ENCODE measurements at regions not wholly inside any gene's neighbourhood (a gene's known extent, or its start where the extent isn't known, plus 50 kb on each side); places are given as distances from the start of the nearest gene placed in this dataset.
"Not testable (repeated sequence)": the region's sequence is repeated elsewhere in the genome, so short reads cannot be mapped to it uniquely, and the experiment has no call there.

DNA sequence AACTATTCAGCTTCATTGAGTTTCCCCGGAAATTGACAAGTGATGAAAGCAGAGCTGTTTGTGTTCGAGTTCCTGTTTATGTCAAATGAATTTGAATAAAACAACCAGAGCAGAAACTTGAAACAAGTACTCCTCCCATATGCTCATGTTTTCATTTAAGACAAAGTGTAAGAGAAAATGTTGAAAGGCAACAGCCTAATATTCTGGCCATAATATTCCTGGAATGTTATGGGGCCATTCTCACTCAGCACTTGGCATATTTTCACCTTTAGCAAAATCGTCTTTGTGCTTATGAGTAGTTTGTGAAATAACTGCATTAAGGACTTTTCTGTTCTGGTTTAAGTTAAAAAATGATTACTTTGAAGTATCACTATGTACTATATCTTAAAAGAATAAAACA, 276.0 kb upstream of the FAT1 start:
- DNase-seq (no peak), ATAC-seq (no peak)
- TF ChIP-seq POLR2A (IDR thresholded peaks at IDR 0.05) = no peak
- TF ChIP-seq, protein P1, sequence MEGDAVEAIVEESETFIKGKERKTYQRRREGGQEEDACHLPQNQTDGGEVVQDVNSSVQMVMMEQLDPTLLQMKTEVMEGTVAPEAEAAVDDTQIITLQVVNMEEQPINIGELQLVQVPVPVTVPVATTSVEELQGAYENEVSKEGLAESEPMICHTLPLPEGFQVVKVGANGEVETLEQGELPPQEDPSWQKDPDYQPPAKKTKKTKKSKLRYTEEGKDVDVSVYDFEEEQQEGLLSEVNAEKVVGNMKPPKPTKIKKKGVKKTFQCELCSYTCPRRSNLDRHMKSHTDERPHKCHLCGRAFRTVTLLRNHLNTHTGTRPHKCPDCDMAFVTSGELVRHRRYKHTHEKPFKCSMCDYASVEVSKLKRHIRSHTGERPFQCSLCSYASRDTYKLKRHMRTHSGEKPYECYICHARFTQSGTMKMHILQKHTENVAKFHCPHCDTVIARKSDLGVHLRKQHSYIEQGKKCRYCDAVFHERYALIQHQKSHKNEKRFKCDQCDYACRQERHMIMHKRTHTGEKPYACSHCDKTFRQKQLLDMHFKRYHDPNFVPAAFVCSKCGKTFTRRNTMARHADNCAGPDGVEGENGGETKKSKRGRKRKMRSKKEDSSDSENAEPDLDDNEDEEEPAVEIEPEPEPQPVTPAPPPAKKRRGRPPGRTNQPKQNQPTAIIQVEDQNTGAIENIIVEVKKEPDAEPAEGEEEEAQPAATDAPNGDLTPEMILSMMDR (IDR thresholded peaks at IDR 0.05) = no peak
- Histone ChIP-seq H3K4me1 (no peaks in the 10 kb centered on the region), H3K27me3 (no peaks in the 10 kb centered on the region), H3K9me3 (peaks cover 0 to 4% (median 0%) of the 10 kb centered on the region in 3 donors), H3K27ac (no peak overlapping the region), H3K36me3 (replicated peaks in 1 of 2; ENCODE audit: insufficient read depth in 1 of 2, low read depth in 2 of 2) (no peaks in the 10 kb centered on the region), H3K4me3 (no peak overlapping the region)
- intact Hi-C loops (cut with DNase I) = loop anchor here (5.0 kb wide), 1 partner anchor 217 kb away; no protein-coding TSS in a partner anchor
- WGBS, 2 donors = 57 to 64% methylated on average over 3 of the region's 3 CpGs

- Histone ChIP-seq H3K4me1 (no peaks in the 10 kb centered on the region), H3K4me3 (no peak overlapping the region), H3K27ac (no peak overlapping the region), H3K9me3 (peaks cover 0 to 4% (median 0%) of the 10 kb centered on the region in 3 donors), H3K27me3 (no peaks in the 10 kb centered on the region), H3K36me3 (replicated peaks in 1 of 2; ENCODE audit: insufficient read depth in 1 of 2, low read depth in 2 of 2) (no peaks in the 10 kb centered on the region)
- WGBS, 2 donors = 24 to 25% methylated on average over 2 of the region's 2 CpGs
- no peak for DNase-seq
- intact Hi-C loops (cut with DNase I) = no loop called here
- TF ChIP-seq, protein P1 (IDR thresholded peaks at IDR 0.05) = no peak
- TF ChIP-seq POLR2A (IDR thresholded peaks at IDR 0.05) = no peak
- no peak for ATAC-seq
These were observed 276.6 kb upstream of the FAT1 start for GRCh38 chr4:187000281-187000680.

GRCh38 chr4:187002133-187002532, 278.5 kb upstream of the FAT1 start:
- peaks cover 14% of the 10 kb centered on the region for H3K4me1 ChIP-seq
- H3K36me3 ChIP-seq (replicated peaks in 1 of 2; ENCODE audit: insufficient read depth in 1 of 2, low read depth in 2 of 2); H3K4me3 ChIP-seq; ATAC-seq; H3K27me3 ChIP-seq; intact Hi-C loops (cut with DNase I); H3K27ac ChIP-seq; H3K9me3 ChIP-seq; DNase-seq: not testable (repeated sequence)
- WGBS, 2 donors = 89 to 95% methylated on average over 6 of the region's 6 CpGs

DNA sequence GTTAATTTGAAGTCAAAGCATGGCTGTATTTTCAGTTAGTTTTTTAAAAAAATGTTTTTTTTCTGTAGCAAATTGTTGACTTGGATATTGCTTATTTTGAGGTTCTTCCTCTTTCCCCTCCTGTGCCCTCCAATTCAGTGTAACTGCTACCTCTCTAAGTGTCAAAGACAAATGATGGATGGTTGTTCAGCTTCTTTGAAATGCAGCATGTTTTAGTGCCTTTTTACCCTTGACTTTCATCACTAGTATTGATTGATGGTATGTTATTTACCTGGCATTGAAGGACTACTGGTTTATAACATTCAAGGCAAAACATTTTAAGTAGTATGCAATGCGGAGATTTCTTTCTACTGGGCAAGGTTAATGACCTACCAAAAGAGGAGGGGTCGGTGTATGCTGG, 281.0 kb upstream of the FAT1 start:
- intact Hi-C loops (cut with DNase I) = no loop called here
- no peak overlapping the region for H3K27ac ChIP-seq
- H3K9me3 ChIP-seq = peaks cover 0 to 4% (median 0%) of the 10 kb centered on the region in 3 donors
- ATAC-seq (no peak), DNase-seq (no peak)
- 78 to 84% methylated on average over 2 of the region's 2 CpGs for WGBS, 2 donors
- no peak overlapping the region for H3K4me3 ChIP-seq
- peaks cover 16% of the 10 kb centered on the region for H3K4me1 ChIP-seq
- no peaks in the 10 kb centered on the region for H3K27me3 ChIP-seq
- no peak for TF ChIP-seq POLR2A (IDR thresholded peaks at IDR 0.05)
- TF ChIP-seq, protein P1 (IDR thresholded peaks at IDR 0.05) = no peak
- H3K36me3 ChIP-seq (replicated peaks in 1 of 2; ENCODE audit: insufficient read depth in 1 of 2, low read depth in 2 of 2) = no peaks in the 10 kb centered on the region

- peaks cover 27% of the 10 kb centered on the region for H3K4me1 ChIP-seq
- peak overlapping the region in 2 of 4 donors; percentile 2 to 50 for H3K27ac ChIP-seq
- H3K27me3 ChIP-seq = no peaks in the 10 kb centered on the region
- TF ChIP-seq POLR2A (IDR thresholded peaks at IDR 0.05) = no peak
- TF ChIP-seq, protein P1 (IDR thresholded peaks at IDR 0.05) = no peak
- no peaks in the 10 kb centered on the region for H3K36me3 ChIP-seq (replicated peaks in 1 of 2; ENCODE audit: insufficient read depth in 1 of 2, low read depth in 2 of 2)
- ATAC-seq (peak; percentile 70), DNase-seq (no peak)
- peaks cover 0 to 4% (median 0%) of the 10 kb centered on the region in 3 donors for H3K9me3 ChIP-seq
- intact Hi-C loops (cut with DNase I) = no loop called here
- H3K4me3 ChIP-seq = no peak overlapping the region
- WGBS, 2 donors = 6 to 7% methylated on average over 3 of the region's 3 CpGs
These were observed 282.5 kb upstream of the FAT1 start for GRCh38 chr4:187006189-187006618.

Data from body of pancreas (tissue), 4 donors.